GM23338 (cell line): ENCODE measurements at regions not wholly inside any gene's neighbourhood (a gene's known extent, or its start where the extent isn't known, plus 50 kb on each side); places are given as distances from the start of the nearest gene placed in this dataset.

ENCODE experiments used
- CREB1 ChIP-seq: fragments of 250-450 bp; sonication (Bioruptor Pico); IDR thresholded peaks from 2 replicates; pipeline ENCODE4 v1.5.0; 2020; ENCODE audit warnings: low read depth, mild to moderate bottlenecking, moderate library complexity
- EZH2 ChIP-seq: fragments of 200-600 bp; sonication (generic); IDR thresholded peaks from one replicate; pipeline ENCODE4 v1.8.0; 2017; ENCODE audit warnings: antibody characterized with exemption, mild to moderate bottlenecking, low read depth; ENCODE audit not compliant: unreplicated experiment
- EZH2phosphoT487 ChIP-seq: fragments of 200-600 bp; sonication (generic); IDR thresholded peaks from one replicate; pipeline ENCODE4 v1.8.1; 2018; ENCODE audit warnings: antibody characterized with exemption; ENCODE audit not compliant: unreplicated experiment
- TF ChIP-seq, protein P1 (sequence below), 2 experiments: fragments of 200-600 bp in 1 of 2; sonication (generic) in 1 of 2; conservative IDR thresholded peaks; 2 replicates each; pipeline versions ENCODE4 v1.5.1 to v1.6.1; 2016 to 2017; ENCODE audit warnings: antibody characterized with exemption in 2 of 2, low read depth in 2 of 2, mild to moderate bottlenecking in 2 of 2, moderate library complexity in 1 of 2
- TF ChIP-seq, protein P2 (sequence below): fragments of 250-450 bp; sonication (Bioruptor Pico); IDR thresholded peaks from 2 replicates; pipeline ENCODE4 v1.5.0; 2020; ENCODE audit warnings: mild to moderate bottlenecking, moderate library complexity
- TF ChIP-seq, protein P3 (sequence below): IDR thresholded peaks from one replicate; pipeline ENCODE4 v1.6.1; 2018; ENCODE audit warnings: antibody characterized with exemption; ENCODE audit not compliant: unreplicated experiment

DNA sequence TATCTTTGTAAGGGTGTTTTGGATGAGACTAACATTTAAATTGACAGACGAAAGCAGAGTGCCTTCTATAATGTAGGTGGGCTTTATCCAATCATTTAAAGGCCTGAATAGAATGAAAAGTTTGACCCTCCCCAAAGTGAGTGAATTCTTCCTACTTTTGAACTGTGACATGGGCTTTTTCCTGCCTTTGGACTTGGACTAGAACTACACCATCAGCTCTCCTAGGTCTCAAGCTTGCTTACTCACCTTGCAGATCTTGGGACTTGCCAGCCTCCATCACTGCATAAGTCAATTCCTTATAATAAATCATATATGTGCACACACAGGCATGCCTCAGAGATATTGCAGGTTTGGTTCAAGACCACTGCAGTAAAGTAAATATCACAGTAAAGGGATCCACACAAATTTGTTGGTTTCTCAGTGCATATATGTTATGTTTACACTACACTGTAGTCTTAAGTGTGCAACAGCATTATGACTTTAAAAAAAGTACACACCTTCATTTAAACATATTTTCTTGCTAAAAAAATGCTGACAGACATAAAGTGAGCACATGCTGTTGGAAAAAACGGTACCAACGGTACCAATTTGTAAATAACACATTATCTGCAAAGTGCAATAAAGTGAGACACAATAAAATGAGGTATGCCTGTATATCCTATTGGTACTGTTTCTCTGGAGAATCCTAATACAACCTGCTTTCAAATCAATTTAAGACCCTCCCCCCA, 51.6 kb upstream of the ATF3 start:
- TF ChIP-seq, protein P1, sequence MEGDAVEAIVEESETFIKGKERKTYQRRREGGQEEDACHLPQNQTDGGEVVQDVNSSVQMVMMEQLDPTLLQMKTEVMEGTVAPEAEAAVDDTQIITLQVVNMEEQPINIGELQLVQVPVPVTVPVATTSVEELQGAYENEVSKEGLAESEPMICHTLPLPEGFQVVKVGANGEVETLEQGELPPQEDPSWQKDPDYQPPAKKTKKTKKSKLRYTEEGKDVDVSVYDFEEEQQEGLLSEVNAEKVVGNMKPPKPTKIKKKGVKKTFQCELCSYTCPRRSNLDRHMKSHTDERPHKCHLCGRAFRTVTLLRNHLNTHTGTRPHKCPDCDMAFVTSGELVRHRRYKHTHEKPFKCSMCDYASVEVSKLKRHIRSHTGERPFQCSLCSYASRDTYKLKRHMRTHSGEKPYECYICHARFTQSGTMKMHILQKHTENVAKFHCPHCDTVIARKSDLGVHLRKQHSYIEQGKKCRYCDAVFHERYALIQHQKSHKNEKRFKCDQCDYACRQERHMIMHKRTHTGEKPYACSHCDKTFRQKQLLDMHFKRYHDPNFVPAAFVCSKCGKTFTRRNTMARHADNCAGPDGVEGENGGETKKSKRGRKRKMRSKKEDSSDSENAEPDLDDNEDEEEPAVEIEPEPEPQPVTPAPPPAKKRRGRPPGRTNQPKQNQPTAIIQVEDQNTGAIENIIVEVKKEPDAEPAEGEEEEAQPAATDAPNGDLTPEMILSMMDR (conservative IDR thresholded peaks at IDR 0.05; ENCODE audit: low read depth in 2 of 2), result no peak
- TF ChIP-seq, protein P2, sequence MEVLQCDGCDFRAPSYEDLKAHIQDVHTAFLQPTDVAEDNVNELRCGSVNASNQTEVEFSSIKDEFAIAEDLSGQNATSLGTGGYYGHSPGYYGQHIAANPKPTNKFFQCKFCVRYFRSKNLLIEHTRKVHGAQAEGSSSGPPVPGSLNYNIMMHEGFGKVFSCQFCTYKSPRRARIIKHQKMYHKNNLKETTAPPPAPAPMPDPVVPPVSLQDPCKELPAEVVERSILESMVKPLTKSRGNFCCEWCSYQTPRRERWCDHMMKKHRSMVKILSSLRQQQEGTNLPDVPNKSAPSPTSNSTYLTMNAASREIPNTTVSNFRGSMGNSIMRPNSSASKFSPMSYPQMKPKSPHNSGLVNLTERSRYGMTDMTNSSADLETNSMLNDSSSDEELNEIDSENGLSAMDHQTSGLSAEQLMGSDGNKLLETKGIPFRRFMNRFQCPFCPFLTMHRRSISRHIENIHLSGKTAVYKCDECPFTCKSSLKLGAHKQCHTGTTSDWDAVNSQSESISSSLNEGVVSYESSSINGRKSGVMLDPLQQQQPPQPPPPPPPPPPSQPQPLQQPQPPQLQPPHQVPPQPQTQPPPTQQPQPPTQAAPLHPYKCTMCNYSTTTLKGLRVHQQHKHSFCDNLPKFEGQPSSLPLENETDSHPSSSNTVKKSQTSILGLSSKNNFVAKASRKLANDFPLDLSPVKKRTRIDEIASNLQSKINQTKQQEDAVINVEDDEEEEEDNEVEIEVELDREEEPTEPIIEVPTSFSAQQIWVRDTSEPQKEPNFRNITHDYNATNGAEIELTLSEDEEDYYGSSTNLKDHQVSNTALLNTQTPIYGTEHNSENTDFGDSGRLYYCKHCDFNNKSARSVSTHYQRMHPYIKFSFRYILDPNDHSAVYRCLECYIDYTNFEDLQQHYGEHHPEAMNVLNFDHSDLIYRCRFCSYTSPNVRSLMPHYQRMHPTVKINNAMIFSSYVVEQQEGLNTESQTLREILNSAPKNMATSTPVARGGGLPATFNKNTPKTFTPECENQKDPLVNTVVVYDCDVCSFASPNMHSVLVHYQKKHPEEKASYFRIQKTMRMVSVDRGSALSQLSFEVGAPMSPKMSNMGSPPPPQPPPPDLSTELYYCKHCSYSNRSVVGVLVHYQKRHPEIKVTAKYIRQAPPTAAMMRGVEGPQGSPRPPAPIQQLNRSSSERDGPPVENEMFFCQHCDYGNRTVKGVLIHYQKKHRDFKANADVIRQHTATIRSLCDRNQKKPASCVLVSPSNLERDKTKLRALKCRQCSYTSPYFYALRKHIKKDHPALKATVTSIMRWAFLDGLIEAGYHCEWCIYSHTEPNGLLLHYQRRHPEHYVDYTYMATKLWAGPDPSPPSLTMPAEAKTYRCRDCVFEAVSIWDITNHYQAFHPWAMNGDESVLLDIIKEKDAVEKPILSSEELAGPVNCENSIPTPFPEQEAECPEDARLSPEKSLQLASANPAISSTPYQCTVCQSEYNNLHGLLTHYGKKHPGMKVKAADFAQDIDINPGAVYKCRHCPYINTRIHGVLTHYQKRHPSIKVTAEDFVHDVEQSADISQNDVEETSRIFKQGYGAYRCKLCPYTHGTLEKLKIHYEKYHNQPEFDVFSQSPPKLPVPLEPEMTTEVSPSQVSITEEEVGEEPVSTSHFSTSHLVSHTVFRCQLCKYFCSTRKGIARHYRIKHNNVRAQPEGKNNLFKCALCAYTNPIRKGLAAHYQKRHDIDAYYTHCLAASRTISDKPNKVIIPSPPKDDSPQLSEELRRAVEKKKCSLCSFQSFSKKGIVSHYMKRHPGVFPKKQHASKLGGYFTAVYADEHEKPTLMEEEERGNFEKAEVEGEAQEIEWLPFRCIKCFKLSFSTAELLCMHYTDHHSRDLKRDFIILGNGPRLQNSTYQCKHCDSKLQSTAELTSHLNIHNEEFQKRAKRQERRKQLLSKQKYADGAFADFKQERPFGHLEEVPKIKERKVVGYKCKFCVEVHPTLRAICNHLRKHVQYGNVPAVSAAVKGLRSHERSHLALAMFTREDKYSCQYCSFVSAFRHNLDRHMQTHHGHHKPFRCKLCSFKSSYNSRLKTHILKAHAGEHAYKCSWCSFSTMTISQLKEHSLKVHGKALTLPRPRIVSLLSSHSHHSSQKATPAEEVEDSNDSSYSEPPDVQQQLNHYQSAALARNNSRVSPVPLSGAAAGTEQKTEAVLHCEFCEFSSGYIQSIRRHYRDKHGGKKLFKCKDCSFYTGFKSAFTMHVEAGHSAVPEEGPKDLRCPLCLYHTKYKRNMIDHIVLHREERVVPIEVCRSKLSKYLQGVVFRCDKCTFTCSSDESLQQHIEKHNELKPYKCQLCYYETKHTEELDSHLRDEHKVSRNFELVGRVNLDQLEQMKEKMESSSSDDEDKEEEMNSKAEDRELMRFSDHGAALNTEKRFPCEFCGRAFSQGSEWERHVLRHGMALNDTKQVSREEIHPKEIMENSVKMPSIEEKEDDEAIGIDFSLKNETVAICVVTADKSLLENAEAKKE (CRISPR knock-in tag), result no peak
- TF ChIP-seq EZH2phosphoT487 (no peak), CREB1 (CRISPR knock-in tag) (no peak), EZH2 (no peak)
- TF ChIP-seq, protein P3, sequence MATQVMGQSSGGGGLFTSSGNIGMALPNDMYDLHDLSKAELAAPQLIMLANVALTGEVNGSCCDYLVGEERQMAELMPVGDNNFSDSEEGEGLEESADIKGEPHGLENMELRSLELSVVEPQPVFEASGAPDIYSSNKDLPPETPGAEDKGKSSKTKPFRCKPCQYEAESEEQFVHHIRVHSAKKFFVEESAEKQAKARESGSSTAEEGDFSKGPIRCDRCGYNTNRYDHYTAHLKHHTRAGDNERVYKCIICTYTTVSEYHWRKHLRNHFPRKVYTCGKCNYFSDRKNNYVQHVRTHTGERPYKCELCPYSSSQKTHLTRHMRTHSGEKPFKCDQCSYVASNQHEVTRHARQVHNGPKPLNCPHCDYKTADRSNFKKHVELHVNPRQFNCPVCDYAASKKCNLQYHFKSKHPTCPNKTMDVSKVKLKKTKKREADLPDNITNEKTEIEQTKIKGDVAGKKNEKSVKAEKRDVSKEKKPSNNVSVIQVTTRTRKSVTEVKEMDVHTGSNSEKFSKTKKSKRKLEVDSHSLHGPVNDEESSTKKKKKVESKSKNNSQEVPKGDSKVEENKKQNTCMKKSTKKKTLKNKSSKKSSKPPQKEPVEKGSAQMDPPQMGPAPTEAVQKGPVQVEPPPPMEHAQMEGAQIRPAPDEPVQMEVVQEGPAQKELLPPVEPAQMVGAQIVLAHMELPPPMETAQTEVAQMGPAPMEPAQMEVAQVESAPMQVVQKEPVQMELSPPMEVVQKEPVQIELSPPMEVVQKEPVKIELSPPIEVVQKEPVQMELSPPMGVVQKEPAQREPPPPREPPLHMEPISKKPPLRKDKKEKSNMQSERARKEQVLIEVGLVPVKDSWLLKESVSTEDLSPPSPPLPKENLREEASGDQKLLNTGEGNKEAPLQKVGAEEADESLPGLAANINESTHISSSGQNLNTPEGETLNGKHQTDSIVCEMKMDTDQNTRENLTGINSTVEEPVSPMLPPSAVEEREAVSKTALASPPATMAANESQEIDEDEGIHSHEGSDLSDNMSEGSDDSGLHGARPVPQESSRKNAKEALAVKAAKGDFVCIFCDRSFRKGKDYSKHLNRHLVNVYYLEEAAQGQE, result no peak
